ENCODE measurements at regions not wholly inside any gene's neighbourhood (a gene's known extent, or its start where the extent isn't known, plus 50 kb on each side); places are given as distances from the start of the nearest gene placed in this dataset.

DNA sequence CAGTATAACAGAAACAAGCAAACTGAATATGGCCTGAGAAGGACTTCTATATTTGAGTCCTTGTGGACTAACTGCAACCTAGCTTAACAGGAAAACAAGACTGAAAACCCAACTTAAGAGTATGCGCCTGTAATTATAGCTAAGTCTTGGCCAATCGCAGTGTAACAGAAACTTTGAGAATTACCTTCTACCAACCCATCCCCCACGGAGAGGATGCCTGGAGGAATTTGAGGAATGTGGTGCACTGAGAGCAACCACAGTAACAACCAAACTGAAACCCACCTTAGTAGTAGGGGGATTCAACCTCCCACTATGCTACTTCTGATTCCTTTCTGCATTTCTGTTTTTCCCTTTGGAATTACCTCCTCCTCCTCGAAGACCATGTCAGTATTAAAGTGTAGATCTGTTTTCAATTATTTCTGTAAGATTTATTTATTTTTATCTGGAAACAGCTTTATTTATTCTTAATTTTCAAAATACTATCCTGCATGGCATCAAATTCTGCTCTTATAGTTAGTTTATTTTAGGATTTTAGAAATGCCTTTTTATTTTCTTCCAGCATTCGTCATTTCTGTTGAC, 393.6 kb downstream of the KCNA4 start:
- TF ChIP-seq ZBTB7A (IDR thresholded peaks at IDR 0.05; ENCODE audit: low read depth) (no peak), CREB1 (IDR thresholded peaks at IDR 0.05; ENCODE audit: low read depth) (no peak), YY1 (IDR thresholded peaks at IDR 0.05; ENCODE audit: low read depth) (no peak), CEBPB (IDR thresholded peaks at IDR 0.05) (no peak), EP300 (IDR thresholded peaks at IDR 0.05; ENCODE audit: borderline replicate concordance) (no peak), EGR1 (IDR thresholded peaks at IDR 0.05) (no peak), FOXM1 (IDR thresholded peaks at IDR 0.05; ENCODE audit: borderline replicate concordance, low read depth) (no peak), TEAD4 (IDR thresholded peaks at IDR 0.05) (no peak), NFIC (IDR thresholded peaks at IDR 0.05) (no peak)
- TF ChIP-seq, protein P1, sequence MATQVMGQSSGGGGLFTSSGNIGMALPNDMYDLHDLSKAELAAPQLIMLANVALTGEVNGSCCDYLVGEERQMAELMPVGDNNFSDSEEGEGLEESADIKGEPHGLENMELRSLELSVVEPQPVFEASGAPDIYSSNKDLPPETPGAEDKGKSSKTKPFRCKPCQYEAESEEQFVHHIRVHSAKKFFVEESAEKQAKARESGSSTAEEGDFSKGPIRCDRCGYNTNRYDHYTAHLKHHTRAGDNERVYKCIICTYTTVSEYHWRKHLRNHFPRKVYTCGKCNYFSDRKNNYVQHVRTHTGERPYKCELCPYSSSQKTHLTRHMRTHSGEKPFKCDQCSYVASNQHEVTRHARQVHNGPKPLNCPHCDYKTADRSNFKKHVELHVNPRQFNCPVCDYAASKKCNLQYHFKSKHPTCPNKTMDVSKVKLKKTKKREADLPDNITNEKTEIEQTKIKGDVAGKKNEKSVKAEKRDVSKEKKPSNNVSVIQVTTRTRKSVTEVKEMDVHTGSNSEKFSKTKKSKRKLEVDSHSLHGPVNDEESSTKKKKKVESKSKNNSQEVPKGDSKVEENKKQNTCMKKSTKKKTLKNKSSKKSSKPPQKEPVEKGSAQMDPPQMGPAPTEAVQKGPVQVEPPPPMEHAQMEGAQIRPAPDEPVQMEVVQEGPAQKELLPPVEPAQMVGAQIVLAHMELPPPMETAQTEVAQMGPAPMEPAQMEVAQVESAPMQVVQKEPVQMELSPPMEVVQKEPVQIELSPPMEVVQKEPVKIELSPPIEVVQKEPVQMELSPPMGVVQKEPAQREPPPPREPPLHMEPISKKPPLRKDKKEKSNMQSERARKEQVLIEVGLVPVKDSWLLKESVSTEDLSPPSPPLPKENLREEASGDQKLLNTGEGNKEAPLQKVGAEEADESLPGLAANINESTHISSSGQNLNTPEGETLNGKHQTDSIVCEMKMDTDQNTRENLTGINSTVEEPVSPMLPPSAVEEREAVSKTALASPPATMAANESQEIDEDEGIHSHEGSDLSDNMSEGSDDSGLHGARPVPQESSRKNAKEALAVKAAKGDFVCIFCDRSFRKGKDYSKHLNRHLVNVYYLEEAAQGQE (IDR thresholded peaks at IDR 0.05; ENCODE audit: low read depth), result no peak
- TF ChIP-seq, protein P2, sequence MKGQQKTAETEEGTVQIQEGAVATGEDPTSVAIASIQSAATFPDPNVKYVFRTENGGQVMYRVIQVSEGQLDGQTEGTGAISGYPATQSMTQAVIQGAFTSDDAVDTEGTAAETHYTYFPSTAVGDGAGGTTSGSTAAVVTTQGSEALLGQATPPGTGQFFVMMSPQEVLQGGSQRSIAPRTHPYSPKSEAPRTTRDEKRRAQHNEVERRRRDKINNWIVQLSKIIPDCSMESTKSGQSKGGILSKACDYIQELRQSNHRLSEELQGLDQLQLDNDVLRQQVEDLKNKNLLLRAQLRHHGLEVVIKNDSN (IDR thresholded peaks at IDR 0.05), result no peak
- TF ChIP-seq, protein P3, sequence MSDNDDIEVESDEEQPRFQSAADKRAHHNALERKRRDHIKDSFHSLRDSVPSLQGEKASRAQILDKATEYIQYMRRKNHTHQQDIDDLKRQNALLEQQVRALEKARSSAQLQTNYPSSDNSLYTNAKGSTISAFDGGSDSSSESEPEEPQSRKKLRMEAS (IDR thresholded peaks at IDR 0.05), result no peak

All from Ishikawa (cell line).